ENCODE measurements at regions not wholly inside any gene's neighbourhood (a gene's known extent, or its start where the extent isn't known, plus 50 kb on each side); places are given as distances from the start of the nearest gene placed in this dataset.

- TF ChIP-seq CTCF (IDR thresholded peaks at IDR 0.05) = no peak
- TF ChIP-seq EP300 (IDR thresholded peaks at IDR 0.05) = no peak
- no peak for TF ChIP-seq POLR2A (IDR thresholded peaks at IDR 0.05; ENCODE audit: low read depth)
- no peak for TF ChIP-seq POLR2AphosphoS5 (IDR thresholded peaks at IDR 0.05)
Observed at GRCh38 chr6:148689168-148689567, 57.7 kb upstream of the UST start.

Measured in esophagus muscularis mucosa (tissue), 4 donors.